K562 (cell line): ENCODE measurements at regions not wholly inside any gene's neighbourhood (a gene's known extent, or its start where the extent isn't known, plus 50 kb on each side); places are given as distances from the start of the nearest gene placed in this dataset.

Experiments
- ATAC-seq: fragments of 200-7000 bp; cut with Tn5 transposase; 3 replicates; pipeline ENCODE4 v1.9.1; 2020; ENCODE audit warnings: moderate library complexity
- BruUV-seq: library from RNA; stranded (reverse); fragments of 400-500 nt; replicated peaks from 2 replicates; lab custom pipeline; 2021; lab: Mats Ljungman, UMichigan
- CTCF ChIA-PET: fragments of 300-600 bp; formaldehyde crosslinking; extraction: SDS; loops from one replicate; lab custom pipeline; 2021; ENCODE audit warnings: low intra/inter-chr PET ratio; lab: Yijun Ruan, JAX
- POLR2A ChIA-PET: fragments of 300-600, 350-650 bp; sonication (Branson Sonifier 250); formaldehyde crosslinking; extraction: SDS; loops from one replicate; lab custom pipeline; 2021; ENCODE audit warnings: antibody characterized with exemption, inconsistent platforms; lab: Yijun Ruan, JAX
- DNase-seq, 4 experiments: peaks; one replicate each; pipeline versions ENCODE4 v3.0.0 to v3.0.0-alpha.2; 2011 to 2018; ENCODE audit warnings: low spot score in 3 of 4, mixed read lengths in 3 of 4; ENCODE audit errors: extremely low read depth in 1 of 4
- FAIRE-seq: peaks from 2 replicates; lab custom pipeline; 2011; peaks lifted over from hg19 to GRCh38; lab: Jason Lieb, UNC
- H2AFZ ChIP-seq: 2 replicates; pipeline ENCODE4 v1.6.0; 2011; ENCODE audit warnings: low read depth, low read length, control low read depth, inconsistent platforms
- H3K27ac ChIP-seq: fragments of 200-600 bp; 3 replicates; pipeline ENCODE4 v1.8.0; 2011; ENCODE audit warnings: low read depth, mild to moderate bottlenecking, control low read depth, inconsistent platforms, low read length, moderate library complexity, mixed read lengths; ENCODE audit errors: extremely low read depth
- H3K27me3 ChIP-seq, 2 experiments: fragments of 300-600 bp in 1 of 2; 2 replicates in 1 of 2; 3 replicates in 1 of 2; pipeline versions ENCODE4 v1.6.0 to v1.8.0; 2011; ENCODE audit warnings: inconsistent platforms in 2 of 2, low read length in 2 of 2, mild to moderate bottlenecking in 1 of 2, mixed read lengths in 1 of 2, moderate library complexity in 1 of 2; ENCODE audit not compliant: control insufficient read depth in 2 of 2, insufficient read depth in 2 of 2
- H3K36me3 ChIP-seq: fragments of 300-600 bp; 3 replicates; pipeline ENCODE4 v1.8.0; 2011; ENCODE audit warnings: mild to moderate bottlenecking, low read length, inconsistent platforms; ENCODE audit not compliant: control insufficient read depth, insufficient read depth
- H3K4me1 ChIP-seq, 2 experiments: fragments of 200-600 bp in 1 of 2; replicated peaks in 1 of 2; 2 replicates in 1 of 2; 3 replicates in 1 of 2; pipeline versions ENCODE4 v1.5.1 to v1.8.0; 2011; ENCODE audit warnings: inconsistent platforms in 2 of 2, low read length in 2 of 2, mild to moderate bottlenecking in 1 of 2, mixed read lengths in 1 of 2, moderate library complexity in 1 of 2; ENCODE audit not compliant: control insufficient read depth in 2 of 2, insufficient read depth in 2 of 2
- H3K4me2 ChIP-seq: 2 replicates; pipeline ENCODE4 v1.6.1; 2011; ENCODE audit warnings: low read length, control low read depth, inconsistent platforms, mixed read lengths; ENCODE audit not compliant: insufficient read depth
- H3K4me3 ChIP-seq: fragments of 200-600 bp; sonication (generic), shearing (Covaris generic); 2 replicates; pipeline ENCODE4 v1.5.1; 2016; ENCODE audit warnings: control low read depth, inconsistent platforms
- H3K79me2 ChIP-seq: fragments of 200-600 bp; 3 replicates; pipeline ENCODE4 v1.8.0; 2011; ENCODE audit warnings: low read length, inconsistent platforms; ENCODE audit not compliant: control insufficient read depth, insufficient read depth
- H3K9ac ChIP-seq, 2 experiments: 2 replicates each; pipeline versions ENCODE4 v1.6.0 to v1.6.1; 2011; ENCODE audit warnings: low read depth in 2 of 2, low read length in 2 of 2, control low read depth in 1 of 2, inconsistent platforms in 1 of 2, mild to moderate bottlenecking in 1 of 2, mixed read lengths in 1 of 2; ENCODE audit not compliant: insufficient read depth in 1 of 2
- H3K9me1 ChIP-seq: one replicate; pipeline ENCODE4 v1.6.0; 2011; ENCODE audit warnings: inconsistent platforms, mild to moderate bottlenecking, low read length, moderate library complexity; ENCODE audit not compliant: control insufficient read depth, insufficient read depth
- H3K9me3 ChIP-seq: replicated peaks from 2 replicates; pipeline ENCODE4 v1.5.1; 2011; ENCODE audit warnings: low read depth, low read length, inconsistent platforms; ENCODE audit not compliant: control insufficient read depth, insufficient read depth
- H4K20me1 ChIP-seq: replicated peaks from 2 replicates; pipeline ENCODE4 v1.6.1; 2011; ENCODE audit warnings: low read length, inconsistent platforms, mixed read lengths; ENCODE audit not compliant: control insufficient read depth, insufficient read depth
- HDAC3 ChIP-seq: fragments of 450-650 bp; IDR thresholded peaks from 2 replicates; pipeline ENCODE4 v1.6.1; 2018; ENCODE audit warnings: borderline replicate concordance, mild to moderate bottlenecking, moderate library complexity; ENCODE audit not compliant: partially characterized antibody
- RBM14 ChIP-seq: fragments of 200-400 bp; formaldehyde crosslinking; IDR thresholded peaks from 2 replicates; pipeline ENCODE4 v1.6.1; 2018; ENCODE audit warnings: low read depth, mild to moderate bottlenecking, low read length, moderate library complexity, borderline replicate concordance; ENCODE audit not compliant: insufficient read depth
- WGBS: fragments of 100-300 bp; shearing (Covaris generic); methylation state at CpG from one replicate; pipeline ENCODE4 v1.1.6; 2016; ENCODE audit warnings: low coverage, mixed read lengths; ENCODE audit not compliant: insufficient coverage; ENCODE audit errors: missing lambda C conversion rate; 5-methylcytosine and 5-hydroxymethylcytosine counted together
- in situ Hi-C: fragments of 300-500 bp; cut with MboI; formaldehyde crosslinking; loops from 4 replicates; pipeline ENCODE4 v1.15.0; 2018; ENCODE audit warnings: inconsistent platforms, mixed read lengths
- intact Hi-C: fragments of 100-400 bp; cut with micrococcal nuclease; formaldehyde crosslinking; loops from 2 replicates; pipeline ENCODE4 v1.14.2; 2022

GRCh38 chr9:88817628-88818027 lies 173.6 kb upstream of the S1PR3 start:
- intact Hi-C loops, result no loop called here
- no peak overlapping the region for H3K4me3 ChIP-seq
- H4K20me1 ChIP-seq, result no peaks in the 10 kb centered on the region; the same call in 1 of the 2 replicates
- no peaks in the 10 kb centered on the region for H3K36me3 ChIP-seq
- POLR2A ChIA-PET, result interaction anchor here (0.9 kb wide), 1 partner anchor 30 kb away, joined by 3 read pairs; no protein-coding TSS in a partner anchor
- no peak overlapping the region for H3K4me2 ChIP-seq
- no peak overlapping the region for H2AFZ ChIP-seq
- H3K27me3 ChIP-seq, result no peaks in the 10 kb centered on the region
- no peak overlapping the region for H3K9ac ChIP-seq
- no peaks in the 10 kb centered on the region for H3K79me2 ChIP-seq
- no peaks in the 10 kb centered on the region for H3K9me3 ChIP-seq
- H3K4me1 ChIP-seq, result no peaks in the 10 kb centered on the region; a peak in 1 of 5 replicates
- no peak for FAIRE-seq
- CTCF ChIA-PET, result no interaction called here
- no peak for TF ChIP-seq HDAC3
- no TSS peak for BruUV-seq
- 21% methylated on average over 6 of the region's 7 CpGs for WGBS
- in situ Hi-C loops, result no loop called here
- no peak for ATAC-seq
- no peak for DNase-seq
- H3K9me1 ChIP-seq, result no peaks in the 10 kb centered on the region
- H3K27ac ChIP-seq, result no peak overlapping the region

- ChIA-PET CTCF (no interaction called here), POLR2A (no interaction called here)
- H4K20me1 ChIP-seq, result no peaks in the 10 kb centered on the region; the same call in 1 of the 2 replicates
- H3K4me3 ChIP-seq, result no peak overlapping the region
- H3K36me3 ChIP-seq, result no peaks in the 10 kb centered on the region
- H3K27me3 ChIP-seq, result no peaks in the 10 kb centered on the region; a peak in 1 of 5 replicates
- H3K9me3 ChIP-seq, result no peaks in the 10 kb centered on the region
- H3K4me1 ChIP-seq, result no peaks in the 10 kb centered on the region; a peak in 1 of 5 replicates
- BruUV-seq, result no TSS peak
- DNase-seq, result no peak
- no peak overlapping the region for H2AFZ ChIP-seq
- no peak for ATAC-seq
- no peak overlapping the region for H3K4me2 ChIP-seq
- in situ Hi-C loops, result no loop called here
- no peak overlapping the region for H3K27ac ChIP-seq
- TF ChIP-seq RBM14, result no peak
- TF ChIP-seq, all 486 proteins: peak for 0
- FAIRE-seq, result no peak
- intact Hi-C loops, result no loop called here
- no peaks in the 10 kb centered on the region for H3K9me1 ChIP-seq
- H3K9ac ChIP-seq, result no peak overlapping the region
- WGBS, result 49% methylated on average over 11 of the region's 11 CpGs
- H3K79me2 ChIP-seq, result no peaks in the 10 kb centered on the region
These were observed 172.6 kb upstream of the S1PR3 start for GRCh38 chr9:88818495-88819201.
